ENCODE measurements at regions not wholly inside any gene's neighbourhood (a gene's known extent, or its start where the extent isn't known, plus 50 kb on each side); places are given as distances from the start of the nearest gene placed in this dataset.

- no peak for DNase-seq (ENCODE audit: low read depth in 2 of 2)
Measured at GRCh38 chr18:73791081-73791480, 356.6 kb downstream of the FBXO15 start.

DNA sequence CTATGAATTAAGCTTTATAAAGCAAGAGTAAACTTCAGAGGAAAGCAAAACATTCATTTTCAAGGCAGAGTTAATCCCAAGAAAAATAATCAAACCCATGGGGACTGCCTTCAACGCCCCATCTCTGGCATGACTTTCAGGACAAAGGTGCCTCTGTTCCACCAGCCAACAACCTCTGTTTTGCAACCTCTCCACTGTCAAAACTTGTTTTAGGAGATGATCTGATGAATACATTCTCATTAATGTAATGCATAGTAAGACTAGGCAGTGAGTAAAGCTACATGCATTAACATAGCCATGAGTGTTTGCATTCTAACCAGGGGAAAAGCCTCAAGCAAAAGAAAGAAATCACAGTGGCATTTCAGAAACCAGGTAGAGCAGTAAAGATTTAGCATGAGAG, 357.0 kb downstream of the FBXO15 start:
- no peak for DNase-seq (ENCODE audit: low read depth in 2 of 2)

DNA sequence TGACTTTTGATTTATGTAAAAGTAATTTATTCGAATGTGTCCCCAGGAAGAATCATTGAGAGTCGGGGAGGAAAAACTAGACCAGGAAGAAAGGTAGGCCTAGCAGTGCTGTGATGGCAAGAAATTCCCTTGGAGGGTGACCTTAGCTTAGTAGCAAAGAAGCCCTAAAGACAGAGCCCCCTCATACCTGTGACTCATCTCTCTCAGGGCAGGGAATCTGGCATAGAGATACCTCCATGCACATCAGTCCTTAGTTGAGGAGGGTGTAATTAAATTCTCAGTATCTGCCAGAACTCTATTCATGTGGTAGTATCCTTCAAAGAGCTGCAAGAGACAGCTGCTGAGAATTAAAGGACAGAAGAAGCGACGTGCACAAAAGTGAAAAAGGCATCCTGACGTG, 360.3 kb downstream of the FBXO15 start:
- no peak for DNase-seq (ENCODE audit: low read depth in 2 of 2)

GRCh38 chr18:73785300-73785699, 362.3 kb downstream of the FBXO15 start:
- no peak for DNase-seq (ENCODE audit: low read depth in 2 of 2)

- DNase-seq (ENCODE audit: low read depth in 2 of 2): no peak
Measured at GRCh38 chr18:73784853-73785252, 362.8 kb downstream of the FBXO15 start.

DNA sequence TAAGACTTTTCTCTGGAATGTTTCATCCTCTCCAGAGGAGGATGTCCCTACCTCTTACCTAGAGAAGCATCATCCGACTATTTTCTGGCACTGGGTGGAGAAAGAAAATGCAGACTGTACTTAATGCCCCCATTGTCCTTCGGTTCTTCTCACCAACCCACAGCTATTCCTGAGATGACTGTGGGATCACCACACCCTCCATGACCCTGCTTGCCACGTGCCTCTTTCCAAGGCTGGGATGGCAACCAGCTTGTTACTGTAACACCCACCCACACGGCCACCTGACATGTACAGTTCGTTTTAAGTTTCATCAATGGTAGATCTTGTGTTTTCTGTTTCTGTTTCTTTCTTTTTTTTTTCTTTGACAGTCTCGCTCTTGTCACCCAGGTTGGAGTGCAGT, 365.2 kb downstream of the FBXO15 start:
- DNase-seq (ENCODE audit: low read depth in 2 of 2): no peak

DNA sequence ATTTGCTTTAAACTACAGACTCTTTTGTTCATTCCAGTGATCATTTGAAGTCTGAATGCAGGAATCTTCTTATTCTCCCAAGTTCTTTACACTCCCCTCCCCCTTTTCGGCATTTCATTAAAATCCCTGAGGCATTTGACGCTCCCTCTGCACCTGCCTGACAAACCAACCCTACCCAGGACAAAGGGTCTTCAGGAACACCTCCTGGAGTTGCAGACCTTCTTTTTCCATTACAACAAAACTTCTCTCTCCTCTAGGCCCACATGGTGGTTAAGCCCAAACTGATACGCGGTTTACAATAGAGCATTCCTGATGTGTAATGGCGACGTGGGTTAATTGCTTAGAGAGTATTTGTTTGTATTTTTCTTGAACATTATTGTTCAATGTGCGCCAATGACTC, 367.4 kb downstream of the FBXO15 start:
- no peak for DNase-seq (ENCODE audit: low read depth in 2 of 2)

GRCh38 chr18:73778032-73778359, 369.6 kb downstream of the FBXO15 start:
- no peak for DNase-seq (ENCODE audit: low read depth in 2 of 2)

DNA sequence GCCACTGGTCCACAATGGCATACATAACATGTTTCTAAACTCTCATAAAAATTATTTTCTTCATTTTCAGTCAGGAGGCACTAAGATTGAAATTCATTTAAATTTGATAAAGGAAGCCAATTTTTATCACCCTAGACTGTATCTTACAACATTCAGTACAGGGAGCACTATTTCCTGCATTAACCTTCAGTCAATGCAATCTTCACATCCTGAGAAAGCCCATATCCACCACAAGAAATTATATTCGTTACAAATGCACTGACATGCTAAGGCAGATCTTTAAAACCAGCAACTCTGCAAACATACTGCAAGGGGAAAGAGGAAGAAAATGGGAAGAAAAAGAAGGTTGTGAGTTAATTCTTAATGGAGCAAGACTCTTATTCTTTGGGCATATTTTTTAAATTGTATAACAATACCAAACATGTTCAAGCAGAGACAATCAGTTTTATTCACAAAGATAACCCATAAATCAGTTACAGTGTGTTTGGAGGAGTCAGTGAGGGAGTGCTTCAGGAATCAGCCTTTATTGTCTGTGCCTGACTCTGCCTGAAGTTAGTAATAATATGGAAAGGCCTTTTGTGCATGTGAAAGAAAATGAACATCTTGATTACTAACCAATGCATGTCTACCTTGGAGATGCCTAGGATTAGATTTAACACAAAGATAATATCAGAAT, 370.1 kb downstream of the FBXO15 start:
- DNase-seq (ENCODE audit: low read depth in 2 of 2): no peak

DNA sequence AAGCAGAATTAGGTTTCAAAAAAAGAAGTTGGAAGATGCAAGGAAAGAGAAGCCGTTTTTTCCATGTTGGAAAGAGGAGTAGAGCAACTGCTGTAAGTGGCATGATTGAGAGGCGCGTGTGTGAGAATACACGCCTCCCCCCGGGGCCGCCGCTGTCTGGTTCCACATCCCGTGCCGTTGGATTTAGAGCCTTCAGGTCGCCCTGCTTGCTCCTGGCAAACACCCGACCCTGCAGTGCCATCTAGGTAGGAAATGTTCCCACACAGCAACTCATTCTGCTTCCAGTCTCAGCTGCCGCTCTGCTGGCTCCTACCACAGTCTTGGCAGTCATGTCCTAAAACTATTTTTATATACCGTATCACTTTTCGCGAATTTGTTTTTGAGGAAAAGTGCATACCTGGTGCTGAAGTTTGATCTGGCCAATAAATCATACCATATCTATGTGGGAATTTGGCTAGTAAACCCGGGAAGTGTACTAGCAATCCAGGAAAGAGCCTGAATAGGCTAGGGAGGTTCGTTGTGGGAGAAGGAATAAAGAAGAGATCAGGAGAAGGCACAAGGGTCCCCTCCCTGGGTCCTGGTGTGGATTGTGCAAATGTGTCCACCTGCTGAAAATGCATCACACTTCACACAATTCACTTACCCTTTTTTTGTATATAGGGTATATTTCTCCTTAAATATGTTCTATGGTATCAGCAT, 372.7 kb downstream of the FBXO15 start:
- no peak for DNase-seq (ENCODE audit: low read depth in 2 of 2)

GRCh38 chr18:73768043-73768442, 379.6 kb downstream of the FBXO15 start:
- no peak for DNase-seq (ENCODE audit: low read depth in 2 of 2)

GRCh38 chr18:73766910-73767515, 380.6 kb downstream of the FBXO15 start:
- no peak for DNase-seq (ENCODE audit: low read depth in 2 of 2)

DNA sequence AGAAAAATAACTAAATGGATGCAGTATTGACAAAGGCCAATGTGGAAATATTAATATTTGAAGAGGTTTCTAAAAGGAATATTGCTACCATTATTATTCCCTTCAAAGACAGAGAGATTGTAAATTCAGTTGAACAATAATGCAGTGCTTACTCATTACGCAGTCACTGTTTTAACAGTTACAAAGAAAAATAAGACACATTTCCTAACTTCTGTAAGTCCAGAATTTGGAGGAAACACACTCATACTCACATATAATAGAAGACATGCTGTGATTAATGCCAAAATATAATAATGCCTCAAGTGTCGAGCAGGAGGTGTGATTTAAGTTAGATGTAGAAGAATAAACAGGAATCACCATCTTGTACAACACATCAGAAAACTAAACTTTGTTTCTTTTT, 389.2 kb downstream of the FBXO15 start:
- DNase-seq (ENCODE audit: low read depth in 2 of 2): no peak

- DNase-seq (ENCODE audit: low read depth in 2 of 2): no peak
Measured at GRCh38 chr18:73756256-73757091, 391.2 kb downstream of the FBXO15 start.

DNA sequence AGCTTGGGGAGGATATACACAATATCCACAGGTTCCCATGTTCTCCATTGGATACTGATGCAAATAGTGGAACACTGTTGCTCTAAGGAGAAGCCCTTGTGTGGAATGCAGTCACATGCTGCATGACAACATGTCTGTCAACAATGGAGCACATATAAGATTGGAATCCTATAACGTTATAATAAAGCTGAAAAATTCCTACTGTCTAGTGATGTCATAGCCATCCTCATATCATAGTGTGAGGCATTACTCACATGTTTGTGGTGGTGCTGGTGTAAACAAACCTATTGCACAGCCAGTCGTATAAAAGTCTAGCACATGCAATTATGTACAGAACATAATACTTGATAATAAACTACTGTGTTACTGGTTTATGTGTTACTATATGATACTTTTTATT, 394.7 kb downstream of the FBXO15 start:
- DNase-seq (ENCODE audit: low read depth in 2 of 2): no peak

DNA sequence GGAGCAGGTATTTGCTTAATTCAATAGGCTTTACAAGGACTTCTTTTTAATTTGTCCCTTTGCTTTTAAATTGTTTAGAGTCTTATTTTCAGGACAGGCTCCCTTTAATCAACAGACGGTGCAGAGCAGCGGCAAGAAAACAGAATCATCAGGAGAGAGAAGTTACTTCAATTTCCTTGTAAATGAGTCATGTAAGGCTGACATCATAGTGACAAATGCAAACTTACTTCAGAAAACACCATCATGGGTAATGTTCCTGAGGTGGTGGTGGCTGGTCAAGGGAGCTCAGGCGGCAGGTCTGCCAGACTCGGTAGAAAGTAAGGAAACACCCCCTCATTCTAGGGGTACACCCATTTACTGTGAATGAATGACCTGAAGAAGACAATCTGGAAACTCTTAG, 395.1 kb downstream of the FBXO15 start:
- no peak for DNase-seq (ENCODE audit: low read depth in 2 of 2)

- no peak for DNase-seq (ENCODE audit: low read depth in 2 of 2)
Measured at GRCh38 chr18:73750052-73750451, 397.6 kb downstream of the FBXO15 start.

DNA sequence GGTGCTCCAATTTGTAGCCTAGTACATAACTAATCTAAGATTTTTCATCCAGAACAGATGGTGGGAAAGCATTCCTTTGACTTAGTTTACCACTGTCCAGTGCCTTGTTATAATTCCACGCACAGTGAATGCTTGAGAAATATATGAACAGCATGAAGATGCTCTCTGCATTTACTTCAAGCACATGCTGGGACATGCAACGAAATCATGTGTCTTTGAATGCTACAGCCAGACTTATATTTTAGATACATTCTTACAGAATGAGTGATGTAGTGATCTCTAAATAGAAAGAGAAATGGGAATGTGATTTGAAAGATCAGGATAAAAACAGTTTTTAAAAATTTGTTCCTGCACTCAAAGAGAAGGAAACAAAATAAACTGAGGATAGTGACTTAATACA, 398.3 kb downstream of the FBXO15 start:
- DNase-seq (ENCODE audit: low read depth in 2 of 2): no peak

DNA sequence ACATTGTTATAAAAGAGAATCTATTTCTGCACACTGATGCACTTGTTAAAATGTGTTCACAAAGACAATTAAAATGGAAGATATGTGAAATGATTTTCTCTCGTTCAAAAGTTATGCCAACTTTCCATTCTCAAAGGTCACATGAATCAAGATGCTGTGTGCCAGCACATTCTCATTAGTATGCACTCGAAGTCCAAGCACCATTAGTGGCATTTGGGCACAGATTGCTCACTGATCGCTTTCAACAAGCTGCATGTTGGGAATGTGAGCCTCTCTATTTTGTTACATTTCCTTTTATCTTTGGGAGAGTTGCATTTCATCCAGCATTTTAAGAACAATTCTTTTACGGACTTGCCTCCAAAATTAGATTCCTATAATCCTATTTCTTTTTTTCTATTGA, 398.9 kb downstream of the FBXO15 start:
- DNase-seq (ENCODE audit: low read depth in 2 of 2): no peak

DNA sequence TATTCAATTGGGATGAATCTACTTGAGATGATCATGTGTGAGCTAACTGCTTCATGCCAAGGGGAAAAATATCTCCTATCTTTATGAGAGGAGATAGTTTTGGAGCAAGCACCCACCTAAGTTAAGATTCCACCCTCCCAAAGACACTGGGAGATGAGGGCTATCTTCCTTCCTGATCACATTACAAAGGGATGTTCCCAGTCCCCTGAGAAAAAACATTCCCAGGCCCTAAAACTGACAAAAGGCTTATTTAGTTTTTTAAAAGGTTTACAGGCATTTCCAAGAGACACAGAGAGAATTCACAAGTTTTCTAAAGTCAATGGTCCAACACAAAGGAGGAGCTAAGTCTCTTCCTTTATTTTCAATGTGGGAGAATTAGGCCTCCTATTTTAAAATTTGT, 401.5 kb downstream of the FBXO15 start:
- DNase-seq (ENCODE audit: low read depth in 2 of 2): no peak

DNA sequence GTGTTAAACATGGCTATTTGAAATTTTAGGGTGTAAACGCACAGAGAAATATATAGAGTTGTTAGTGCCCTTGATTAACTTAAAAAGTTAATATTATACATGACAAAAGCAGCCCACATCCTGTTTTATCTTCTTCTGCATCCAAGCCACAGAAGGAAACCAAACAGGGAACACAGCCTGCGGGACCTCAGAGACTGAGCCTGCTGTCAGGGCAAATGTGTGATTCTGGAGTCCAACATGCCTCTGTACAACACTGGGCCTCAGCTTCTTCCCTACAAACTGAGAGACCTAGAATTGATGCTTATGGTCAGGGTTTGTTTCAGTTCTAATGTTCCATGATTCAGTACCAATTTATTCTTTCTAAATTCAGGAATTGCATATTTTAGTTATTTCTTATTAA, 404.7 kb downstream of the FBXO15 start:
- DNase-seq (ENCODE audit: low read depth in 2 of 2): no peak

- DNase-seq (ENCODE audit: low read depth in 2 of 2): no peak
Measured at GRCh38 chr18:73741946-73742345, 405.7 kb downstream of the FBXO15 start.

GRCh38 chr18:73739098-73739497, 408.5 kb downstream of the FBXO15 start:
- no peak for DNase-seq (ENCODE audit: low read depth in 2 of 2)

Measured in stimulated activated CD8-positive, alpha-beta memory T cell treated with anti-CD3 and anti-CD28 coated beads, Interleukin-15, amount 100 ng/mL, for 48 hours (primary cell).